Panc1 (cell line): ENCODE measurements at regions not wholly inside any gene's neighbourhood (a gene's known extent, or its start where the extent isn't known, plus 50 kb on each side); places are given as distances from the start of the nearest gene placed in this dataset.

ENCODE experiments used
- ATAC-seq: fragments of 200-7000 bp; cut with Tn5 transposase; 2 replicates; pipeline ENCODE4 v1.9.1; 2020; ENCODE audit warnings: mild to moderate bottlenecking, moderate library complexity
- BruUV-seq: library from RNA; stranded (reverse); fragments of 400-500 nt; replicated peaks from 2 replicates; lab custom pipeline; 2021; lab: Mats Ljungman, UMichigan
- CTCF ChIA-PET: fragments of 300-600 bp; sonication (Branson Sonifier 250); formaldehyde crosslinking; loops from one replicate; lab custom pipeline; 2022; ENCODE audit warnings: antibody characterized with exemption; lab: Charles Lee
- POLR2A ChIA-PET: fragments of 300-600 bp; sonication (Branson Sonifier 250); formaldehyde crosslinking; loops from one replicate; lab custom pipeline; 2022; ENCODE audit warnings: antibody characterized with exemption; lab: Charles Lee
- DNase-seq: peaks from one replicate; pipeline ENCODE4 v3.0.0-alpha.2; 2010; ENCODE audit warnings: low read depth, low spot score
- H3K27ac ChIP-seq: 2 replicates; pipeline ENCODE4 v1.5.1; 2011; ENCODE audit warnings: mild to moderate bottlenecking, low read length, inconsistent platforms
- H3K27me3 ChIP-seq: fragments of 200-500 bp; sonication (Bioruptor generic); 2 replicates; pipeline ENCODE4 v1.6.0; 2014; ENCODE audit warnings: low read length, inconsistent platforms; ENCODE audit not compliant: control insufficient read depth, insufficient read depth
- H3K36me3 ChIP-seq: fragments of 200-500 bp; sonication (Bioruptor generic); 2 replicates; pipeline ENCODE4 v1.5.1; 2014; ENCODE audit warnings: inconsistent platforms, mild to moderate bottlenecking, low read length, moderate library complexity; ENCODE audit not compliant: control insufficient read depth, insufficient read depth
- H3K4me1 ChIP-seq: 2 replicates; pipeline ENCODE4 v1.5.1; 2011; ENCODE audit warnings: inconsistent platforms, mild to moderate bottlenecking, low read length, moderate library complexity; ENCODE audit not compliant: control insufficient read depth, insufficient read depth
- H3K4me3 ChIP-seq, 2 experiments: 2 replicates each; pipeline ENCODE4 v1.5.1; 2011 to 2012; ENCODE audit warnings: low read depth in 2 of 2, low read length in 2 of 2, mild to moderate bottlenecking in 2 of 2, inconsistent platforms in 1 of 2, moderate library complexity in 1 of 2
- H3K9me3 ChIP-seq: fragments of 200-500 bp; sonication (Bioruptor generic); 2 replicates; pipeline ENCODE4 v1.5.1; 2014; ENCODE audit warnings: low read depth, mild to moderate bottlenecking, inconsistent platforms, low read length, moderate library complexity; ENCODE audit not compliant: control insufficient read depth, insufficient read depth
- POLR2AphosphoS5 ChIP-seq: IDR thresholded peaks from 2 replicates; pipeline ENCODE4 v1.6.1; 2012; ENCODE audit warnings: mild to moderate bottlenecking, low read depth, low read length, moderate library complexity
- SIN3A ChIP-seq: IDR thresholded peaks from 2 replicates; pipeline ENCODE4 v1.6.1; 2012; ENCODE audit warnings: low read depth, mild to moderate bottlenecking, low read length, moderate library complexity, borderline replicate concordance; ENCODE audit not compliant: insufficient read depth
- TCF7L2 ChIP-seq: IDR thresholded peaks from 2 replicates; pipeline ENCODE4 v1.6.1; 2011; ENCODE audit warnings: mild to moderate bottlenecking, low read depth, low read length, inconsistent platforms
- in situ Hi-C: cut with HindIII; loops from 2 replicates; pipeline ENCODE4 v1.10.0; 2016; ENCODE audit warnings: low sequenced_read_pairs, low pct_unique_long_range_greater_than_20kb
- intact Hi-C: fragments of 100-400 bp; cut with micrococcal nuclease; formaldehyde crosslinking; loops from one replicate; pipeline ENCODE4 v1.10.0; 2022; ENCODE audit not compliant: unreplicated experiment
- TF ChIP-seq, protein P1 (sequence below), 2 experiments: IDR thresholded peaks; 2 replicates each; pipeline ENCODE4 v1.6.1; 2011 to 2012; ENCODE audit warnings: low read depth in 2 of 2, control low read depth in 1 of 2, low read length in 1 of 2, mild to moderate bottlenecking in 1 of 2, moderate library complexity in 1 of 2; ENCODE audit not compliant: insufficient read depth in 1 of 2
- TF ChIP-seq, protein P2 (sequence below): fragments of 450-650 bp; IDR thresholded peaks from 2 replicates; pipeline ENCODE4 v1.5.1; 2017; ENCODE audit warnings: mild to moderate bottlenecking

DNA sequence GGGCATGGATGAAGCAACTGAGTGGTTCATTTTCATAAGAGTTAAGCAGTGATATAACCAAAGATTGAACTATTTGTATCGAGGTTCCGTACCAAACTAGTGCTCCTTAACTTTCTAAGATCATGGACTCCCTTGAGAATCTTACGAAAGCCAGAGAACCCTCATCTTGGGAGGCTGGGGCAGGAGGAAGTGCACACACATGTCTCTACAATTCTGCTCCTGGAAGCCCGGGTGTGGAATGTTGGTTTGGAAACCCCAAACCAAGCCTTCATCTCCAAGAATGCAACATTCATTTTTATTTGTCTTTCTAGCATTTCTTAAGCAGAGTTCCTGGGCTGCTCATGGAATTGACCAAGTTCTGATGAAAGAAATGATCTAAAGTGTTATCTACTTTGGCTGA, 215.0 kb upstream of the PRNP start:
- in situ Hi-C loops: no loop called here
- no peak for ATAC-seq

DNA sequence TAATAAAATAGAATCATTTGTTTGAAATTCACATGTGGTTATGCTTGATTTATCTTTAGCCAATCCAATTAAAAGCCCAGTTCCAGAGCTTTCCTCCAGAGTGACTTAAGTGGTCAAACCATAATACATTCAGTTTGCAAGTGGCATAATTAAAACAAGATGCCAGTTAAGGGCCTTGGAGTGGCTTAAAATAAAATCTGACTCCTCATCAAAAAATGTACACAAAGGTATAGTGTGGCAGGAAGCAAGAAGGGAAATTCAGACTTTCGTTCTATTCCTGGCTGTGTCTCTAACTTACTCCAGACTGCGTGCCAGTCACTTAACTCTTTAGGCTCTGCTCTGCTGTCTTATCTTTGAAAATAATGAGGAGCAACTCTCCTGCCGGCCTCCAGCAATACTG, 215.9 kb upstream of the PRNP start:
- no peak overlapping the region for H3K4me3 ChIP-seq
- intact Hi-C loops (no loop called here), in situ Hi-C loops (no loop called here)
- H3K4me1 ChIP-seq: no peaks in the 10 kb centered on the region
- TF ChIP-seq POLR2AphosphoS5 (no peak), SIN3A (no peak), TCF7L2 (no peak)
- TF ChIP-seq, protein P1, sequence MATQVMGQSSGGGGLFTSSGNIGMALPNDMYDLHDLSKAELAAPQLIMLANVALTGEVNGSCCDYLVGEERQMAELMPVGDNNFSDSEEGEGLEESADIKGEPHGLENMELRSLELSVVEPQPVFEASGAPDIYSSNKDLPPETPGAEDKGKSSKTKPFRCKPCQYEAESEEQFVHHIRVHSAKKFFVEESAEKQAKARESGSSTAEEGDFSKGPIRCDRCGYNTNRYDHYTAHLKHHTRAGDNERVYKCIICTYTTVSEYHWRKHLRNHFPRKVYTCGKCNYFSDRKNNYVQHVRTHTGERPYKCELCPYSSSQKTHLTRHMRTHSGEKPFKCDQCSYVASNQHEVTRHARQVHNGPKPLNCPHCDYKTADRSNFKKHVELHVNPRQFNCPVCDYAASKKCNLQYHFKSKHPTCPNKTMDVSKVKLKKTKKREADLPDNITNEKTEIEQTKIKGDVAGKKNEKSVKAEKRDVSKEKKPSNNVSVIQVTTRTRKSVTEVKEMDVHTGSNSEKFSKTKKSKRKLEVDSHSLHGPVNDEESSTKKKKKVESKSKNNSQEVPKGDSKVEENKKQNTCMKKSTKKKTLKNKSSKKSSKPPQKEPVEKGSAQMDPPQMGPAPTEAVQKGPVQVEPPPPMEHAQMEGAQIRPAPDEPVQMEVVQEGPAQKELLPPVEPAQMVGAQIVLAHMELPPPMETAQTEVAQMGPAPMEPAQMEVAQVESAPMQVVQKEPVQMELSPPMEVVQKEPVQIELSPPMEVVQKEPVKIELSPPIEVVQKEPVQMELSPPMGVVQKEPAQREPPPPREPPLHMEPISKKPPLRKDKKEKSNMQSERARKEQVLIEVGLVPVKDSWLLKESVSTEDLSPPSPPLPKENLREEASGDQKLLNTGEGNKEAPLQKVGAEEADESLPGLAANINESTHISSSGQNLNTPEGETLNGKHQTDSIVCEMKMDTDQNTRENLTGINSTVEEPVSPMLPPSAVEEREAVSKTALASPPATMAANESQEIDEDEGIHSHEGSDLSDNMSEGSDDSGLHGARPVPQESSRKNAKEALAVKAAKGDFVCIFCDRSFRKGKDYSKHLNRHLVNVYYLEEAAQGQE (IDR thresholded peaks at IDR 0.05; ENCODE audit: insufficient read depth in 1 of 2, low read depth in 2 of 2, low read length in 1 of 2): no peak
- TF ChIP-seq, protein P2, sequence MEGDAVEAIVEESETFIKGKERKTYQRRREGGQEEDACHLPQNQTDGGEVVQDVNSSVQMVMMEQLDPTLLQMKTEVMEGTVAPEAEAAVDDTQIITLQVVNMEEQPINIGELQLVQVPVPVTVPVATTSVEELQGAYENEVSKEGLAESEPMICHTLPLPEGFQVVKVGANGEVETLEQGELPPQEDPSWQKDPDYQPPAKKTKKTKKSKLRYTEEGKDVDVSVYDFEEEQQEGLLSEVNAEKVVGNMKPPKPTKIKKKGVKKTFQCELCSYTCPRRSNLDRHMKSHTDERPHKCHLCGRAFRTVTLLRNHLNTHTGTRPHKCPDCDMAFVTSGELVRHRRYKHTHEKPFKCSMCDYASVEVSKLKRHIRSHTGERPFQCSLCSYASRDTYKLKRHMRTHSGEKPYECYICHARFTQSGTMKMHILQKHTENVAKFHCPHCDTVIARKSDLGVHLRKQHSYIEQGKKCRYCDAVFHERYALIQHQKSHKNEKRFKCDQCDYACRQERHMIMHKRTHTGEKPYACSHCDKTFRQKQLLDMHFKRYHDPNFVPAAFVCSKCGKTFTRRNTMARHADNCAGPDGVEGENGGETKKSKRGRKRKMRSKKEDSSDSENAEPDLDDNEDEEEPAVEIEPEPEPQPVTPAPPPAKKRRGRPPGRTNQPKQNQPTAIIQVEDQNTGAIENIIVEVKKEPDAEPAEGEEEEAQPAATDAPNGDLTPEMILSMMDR: no peak
- no peak overlapping the region for H3K27ac ChIP-seq
- DNase-seq (no peak), ATAC-seq (no peak)
- H3K27me3 ChIP-seq: no peaks in the 10 kb centered on the region; the same call in 1 of the 2 replicates
- ChIA-PET CTCF (no interaction called here), POLR2A (no interaction called here)
- H3K36me3 ChIP-seq: no peaks in the 10 kb centered on the region
- H3K9me3 ChIP-seq: no peaks in the 10 kb centered on the region
- BruUV-seq: no TSS peak

More for the DNA sequence above, 215.0 kb upstream of the PRNP start:
- DNase-seq: no peak
- Histone ChIP-seq H3K36me3 (no peaks in the 10 kb centered on the region), H3K4me1 (no peaks in the 10 kb centered on the region), H3K27ac (no peak overlapping the region), H3K9me3 (no peaks in the 10 kb centered on the region), H3K4me3 (no peak overlapping the region), H3K27me3 (no peaks in the 10 kb centered on the region; the same call in 1 of the 2 replicates)
- intact Hi-C loops: no loop called here
- no peak for TF ChIP-seq SIN3A
- TF ChIP-seq POLR2AphosphoS5: no peak
- no peak for TF ChIP-seq TCF7L2
- POLR2A ChIA-PET: no interaction called here
- CTCF ChIA-PET: no interaction called here
- no TSS peak for BruUV-seq

DNA sequence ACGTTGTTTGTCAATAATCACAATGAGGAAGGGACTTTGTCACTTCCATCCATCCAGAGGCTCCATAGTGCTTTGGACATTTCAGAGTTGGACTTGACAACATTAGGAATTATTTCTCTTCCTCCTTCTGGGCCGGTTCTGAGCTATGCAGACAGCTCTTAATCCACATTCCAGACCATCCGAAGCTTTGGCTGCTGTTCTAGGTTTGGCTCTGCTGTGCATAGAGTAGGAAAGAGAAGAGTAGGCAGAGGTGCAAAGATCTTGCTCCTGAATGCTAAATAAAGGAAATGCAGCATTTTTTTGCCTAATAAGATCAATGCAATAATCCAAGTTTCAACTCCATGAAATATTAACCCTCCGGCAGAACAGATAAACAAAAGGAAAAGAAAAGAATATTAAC, 216.3 kb upstream of the PRNP start:
- H3K27me3 ChIP-seq: no peaks in the 10 kb centered on the region; the same call in 1 of the 2 replicates
- intact Hi-C loops: no loop called here
- no peaks in the 10 kb centered on the region for H3K4me1 ChIP-seq
- no peak overlapping the region for H3K27ac ChIP-seq
- H3K9me3 ChIP-seq: no peaks in the 10 kb centered on the region
- H3K36me3 ChIP-seq: no peaks in the 10 kb centered on the region
- in situ Hi-C loops: no loop called here
- no TSS peak for BruUV-seq
- DNase-seq (no peak), ATAC-seq (no peak)
- CTCF ChIA-PET: no interaction called here
- TF ChIP-seq TCF7L2: no peak
- TF ChIP-seq SIN3A: no peak
- TF ChIP-seq, protein P2: no peak
- TF ChIP-seq POLR2AphosphoS5: no peak
- TF ChIP-seq, protein P1 (IDR thresholded peaks at IDR 0.05; ENCODE audit: insufficient read depth in 1 of 2, low read depth in 2 of 2, low read length in 1 of 2): no peak
- H3K4me3 ChIP-seq: no peak overlapping the region
- POLR2A ChIA-PET: no interaction called here
